GM18907 (cell line): ENCODE measurements at regions not wholly inside any gene's neighbourhood (a gene's known extent, or its start where the extent isn't known, plus 50 kb on each side); places are given as distances from the start of the nearest gene placed in this dataset.

ENCODE experiments used
- ATAC-seq: cut with Tn5 transposase; IDR thresholded peaks from one replicate; pipeline ENCODE4 v1.9.1; 2021; ENCODE audit warnings: mild to moderate bottlenecking, moderate library complexity; ENCODE audit not compliant: unreplicated experiment

GRCh38 chr9:97747201-97747965 lies 50.2 kb upstream of the XPA start:
- ATAC-seq, result no peak

GRCh38 chr9:97748525-97748924 lies 51.4 kb upstream of the XPA start:
- ATAC-seq, result no peak

GRCh38 chr9:97749928-97750327 lies 52.8 kb upstream of the XPA start:
- no peak for ATAC-seq

GRCh38 chr9:97751531-97751930 lies 54.4 kb upstream of the XPA start:
- no peak for ATAC-seq

GRCh38 chr9:97752274-97752673 lies 55.1 kb upstream of the XPA start:
- no peak for ATAC-seq

- ATAC-seq, result no peak
These were observed 56.2 kb upstream of the XPA start for GRCh38 chr9:97753364-97753763.

GRCh38 chr9:97753975-97754374 lies 56.8 kb upstream of the XPA start:
- no peak for ATAC-seq

GRCh38 chr9:97755618-97756267 lies 58.6 kb upstream of the XPA start:
- no peak for ATAC-seq

GRCh38 chr9:97756991-97757390 lies 59.9 kb upstream of the XPA start:
- no peak for ATAC-seq

- ATAC-seq, result no peak
These were observed 61.3 kb upstream of the XPA start for GRCh38 chr9:97758334-97758916.

GRCh38 chr9:97759581-97760288 lies 62.6 kb upstream of the XPA start:
- no peak for ATAC-seq

GRCh38 chr9:97761056-97761598 lies 64.0 kb upstream of the XPA start:
- ATAC-seq, result no peak

- no peak for ATAC-seq
These were observed 64.7 kb upstream of the XPA start for GRCh38 chr9:97761879-97762278.

- no peak for ATAC-seq
These were observed 66.7 kb upstream of the XPA start for GRCh38 chr9:97763874-97764273.

- no peak for ATAC-seq
These were observed 69.0 kb upstream of the XPA start for GRCh38 chr9:97766092-97766491.

- ATAC-seq, result no peak
These were observed 69.5 kb upstream of the XPA start for GRCh38 chr9:97766610-97767009.

- no peak for ATAC-seq
These were observed 70.8 kb upstream of the XPA start for GRCh38 chr9:97767891-97768290.

- ATAC-seq, result no peak
These were observed 71.6 kb upstream of the XPA start for GRCh38 chr9:97768746-97769145.

- ATAC-seq, result no peak
These were observed 72.1 kb upstream of the XPA start for GRCh38 chr9:97769208-97769607.

- no peak for ATAC-seq
These were observed 73.8 kb upstream of the XPA start for GRCh38 chr9:97770808-97771372.

- ATAC-seq, result no peak
These were observed 74.5 kb upstream of the XPA start for GRCh38 chr9:97771641-97772040.
